ENCODE measurements at regions not wholly inside any gene's neighbourhood (a gene's known extent, or its start where the extent isn't known, plus 50 kb on each side); places are given as distances from the start of the nearest gene placed in this dataset.

DNA sequence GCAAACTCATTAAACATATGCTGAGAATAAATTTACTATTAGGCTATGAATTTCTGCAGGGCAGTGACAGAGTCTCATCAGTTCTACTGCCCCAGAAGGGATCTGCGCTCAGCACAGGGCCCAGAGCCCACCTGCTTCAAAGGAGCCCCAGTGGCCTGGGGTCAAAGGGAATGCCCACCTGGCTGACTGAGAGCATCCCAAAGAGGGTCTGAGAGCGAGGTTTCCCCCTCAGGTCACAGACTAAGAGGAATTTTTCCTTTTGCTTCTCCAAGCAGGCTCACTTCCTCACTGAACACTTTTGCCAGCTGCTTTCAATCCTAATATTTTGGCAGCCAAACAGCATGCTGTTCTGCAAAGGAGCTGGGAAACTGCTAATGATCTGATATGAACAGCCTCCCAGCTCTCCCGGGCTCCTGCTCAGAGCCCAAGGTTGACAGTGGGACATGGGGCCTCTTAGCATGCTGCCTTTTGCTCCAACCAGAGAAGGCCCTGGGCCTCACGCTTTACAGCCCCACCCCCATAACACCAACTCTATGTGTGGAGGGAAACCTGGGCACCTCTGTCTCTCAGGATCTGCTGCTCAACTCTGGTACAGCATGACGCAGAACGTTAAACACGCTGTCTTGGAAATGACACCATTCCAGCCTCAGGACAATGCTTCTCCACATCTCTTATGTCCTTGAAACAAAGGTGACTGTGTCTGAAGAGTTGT, 70.7 kb upstream of the SYT6 start:
- no peak for DNase-seq (ENCODE audit: low spot score)

DNA sequence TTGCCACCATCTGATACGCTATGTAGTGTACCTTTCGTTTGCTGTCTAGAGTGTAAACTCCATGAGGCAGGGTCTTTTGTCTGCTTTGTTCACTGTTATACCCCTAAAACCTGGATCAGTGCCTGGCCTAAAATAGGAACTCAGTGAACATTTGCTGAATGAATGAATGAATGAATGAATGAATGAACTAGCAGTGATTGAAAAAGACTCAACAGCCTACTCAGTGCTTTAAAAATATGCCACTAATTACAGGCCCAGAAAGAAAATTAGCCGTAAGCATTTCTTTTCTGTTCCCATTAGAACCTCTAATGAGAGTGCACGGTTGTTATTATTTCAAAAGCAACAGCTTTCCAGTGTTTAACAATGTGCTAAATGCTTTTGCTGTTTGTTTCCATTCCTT, 69.3 kb upstream of the SYT6 start:
- DNase-seq (ENCODE audit: low spot score) = no peak

DNA sequence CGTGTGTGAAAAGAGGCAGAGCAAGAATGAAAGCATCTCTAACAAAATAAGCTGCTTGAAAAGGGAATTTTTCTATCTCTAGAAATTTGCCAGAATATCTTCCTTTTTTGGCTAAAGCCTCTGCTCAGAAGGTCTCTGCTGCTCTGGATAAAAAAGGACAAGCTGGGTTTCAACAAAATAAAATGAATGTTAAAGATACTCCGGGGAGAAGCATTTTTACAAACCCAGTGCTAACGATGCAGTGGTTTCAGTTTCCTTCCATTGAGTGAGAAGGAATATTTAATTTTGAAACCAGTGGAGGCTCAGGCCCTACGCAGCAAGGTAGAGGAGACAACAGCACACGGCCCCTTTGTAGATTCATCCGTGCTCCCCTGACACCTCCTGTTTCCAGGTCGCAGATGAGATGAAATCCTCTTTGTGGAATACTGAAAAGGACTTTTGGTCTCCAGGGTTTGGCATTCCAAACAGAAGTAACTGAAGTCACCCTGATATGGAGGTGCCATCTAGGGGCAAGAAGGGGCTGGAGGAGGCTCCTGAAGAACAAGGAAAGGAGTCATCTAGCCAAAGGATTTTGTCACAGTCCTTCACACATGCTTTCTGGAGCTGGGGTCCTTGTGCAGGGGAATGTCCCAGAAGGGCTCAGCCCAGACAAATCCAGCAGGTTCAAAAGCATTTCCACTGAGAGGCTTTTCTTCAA, 65.7 kb upstream of the SYT6 start:
- DNase-seq (ENCODE audit: low spot score) = no peak

DNA sequence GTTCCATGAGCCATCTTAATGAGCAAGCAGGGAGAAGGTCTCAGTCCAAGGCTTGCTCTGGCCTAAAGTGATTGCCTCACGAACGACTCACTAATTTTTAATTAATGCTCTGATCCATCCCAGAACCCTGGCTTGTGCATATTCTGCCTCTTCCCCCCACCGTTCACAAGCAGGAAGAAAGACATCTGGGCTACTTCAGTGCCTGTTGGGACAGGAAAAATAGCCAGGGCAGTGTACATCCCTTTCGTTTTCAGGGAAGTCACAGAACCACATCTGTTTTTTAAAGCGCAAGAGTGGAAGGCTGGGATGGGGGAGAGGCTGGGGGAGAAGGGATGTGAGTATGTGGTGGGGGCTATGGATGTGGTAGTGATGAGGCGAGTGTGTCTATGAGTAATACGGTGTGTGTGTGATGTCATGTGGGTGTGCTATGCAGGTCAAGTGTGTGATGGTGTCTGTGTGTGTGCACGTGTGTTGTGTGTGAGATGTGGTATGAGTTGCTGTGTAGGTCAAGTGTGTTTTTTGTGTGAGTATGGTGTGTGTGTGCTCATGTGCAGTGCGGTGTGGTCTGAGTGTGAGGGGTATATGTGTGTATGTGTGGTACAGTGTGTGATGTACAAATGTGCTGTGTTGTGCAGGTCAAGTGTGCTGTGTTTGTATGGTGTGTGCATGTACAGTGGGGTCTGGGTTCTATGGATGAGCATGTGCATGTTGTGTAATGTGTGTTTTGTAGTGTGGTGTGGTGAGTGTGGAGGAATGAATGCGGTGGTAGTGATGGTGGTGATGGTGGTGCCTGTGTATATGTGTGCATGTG, 64.9 kb upstream of the SYT6 start:
- no peak for DNase-seq (ENCODE audit: low spot score)

DNA sequence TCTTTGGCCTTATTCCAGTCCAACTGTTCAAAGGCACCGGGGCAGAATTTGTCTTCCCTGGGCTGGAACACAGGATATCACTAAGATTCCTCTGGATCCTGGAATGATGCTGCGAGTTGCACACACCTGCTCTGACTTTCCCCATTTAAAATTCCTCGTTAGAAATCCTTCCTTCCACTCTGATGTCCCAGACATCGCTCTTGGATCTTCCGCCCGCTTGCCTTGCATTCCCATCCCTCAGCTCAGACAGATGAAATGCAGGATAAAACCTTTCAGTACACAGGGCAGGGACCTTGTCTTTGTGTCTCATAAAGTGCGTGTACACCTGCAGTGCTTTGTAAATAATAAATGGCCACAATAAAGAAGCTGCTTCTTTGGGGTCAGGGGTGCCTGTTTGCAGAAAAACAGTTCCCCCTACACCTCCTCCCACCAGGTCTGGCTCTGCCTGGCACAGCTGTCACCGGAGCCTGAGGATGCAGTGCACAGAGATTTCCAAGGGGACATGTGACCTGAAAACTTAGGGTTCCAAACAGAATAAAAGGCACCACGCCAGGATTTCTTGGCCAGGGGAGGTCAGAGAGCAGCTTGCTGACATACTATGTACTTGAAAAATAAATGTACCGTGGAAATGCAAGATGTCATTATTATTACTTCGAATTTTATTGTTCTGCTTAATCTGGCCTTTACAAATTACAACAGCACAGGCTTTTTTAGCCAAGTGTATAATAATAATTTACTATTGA, 62.9 kb upstream of the SYT6 start:
- no peak for DNase-seq (ENCODE audit: low spot score)

DNA sequence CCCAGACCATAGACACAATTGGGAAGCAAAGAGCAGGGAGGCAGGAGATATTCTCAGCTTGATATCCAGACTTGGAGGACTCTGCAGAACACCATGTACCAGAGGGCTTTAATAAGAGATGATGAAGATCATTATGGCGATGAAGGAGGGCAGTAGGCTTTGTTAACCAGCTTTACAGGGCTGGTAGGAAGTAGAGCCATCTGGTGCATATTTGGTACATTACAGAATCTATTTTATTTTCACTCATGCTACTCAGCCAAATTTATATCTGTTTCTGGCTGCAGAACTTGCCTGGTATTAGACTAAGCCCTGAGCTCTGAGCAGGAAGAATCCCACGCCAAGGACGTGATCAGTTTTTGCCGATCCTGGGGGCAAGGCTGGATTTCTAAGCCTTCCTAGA, 61.8 kb upstream of the SYT6 start:
- DNase-seq (ENCODE audit: low spot score) = no peak

DNA sequence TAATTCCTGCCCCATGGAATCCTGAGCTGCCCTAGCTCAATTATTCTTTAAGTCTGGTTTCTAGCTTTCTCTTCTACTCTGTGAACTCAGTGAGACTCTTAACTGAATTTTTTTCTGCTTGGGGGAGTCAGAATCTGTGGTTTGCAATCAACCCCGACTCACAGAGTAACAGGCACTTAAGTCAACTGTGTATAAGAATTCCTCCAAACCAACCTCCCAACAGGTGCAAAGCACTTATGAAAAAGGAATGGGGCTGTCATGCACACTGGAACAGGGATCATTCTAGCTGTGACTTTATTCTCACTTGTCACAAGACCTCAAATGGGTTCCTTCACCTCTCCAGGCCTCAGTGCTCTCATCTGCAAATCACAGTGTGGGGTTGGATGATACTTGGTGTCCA, 60.3 kb upstream of the SYT6 start:
- no peak for DNase-seq (ENCODE audit: low spot score)

DNA sequence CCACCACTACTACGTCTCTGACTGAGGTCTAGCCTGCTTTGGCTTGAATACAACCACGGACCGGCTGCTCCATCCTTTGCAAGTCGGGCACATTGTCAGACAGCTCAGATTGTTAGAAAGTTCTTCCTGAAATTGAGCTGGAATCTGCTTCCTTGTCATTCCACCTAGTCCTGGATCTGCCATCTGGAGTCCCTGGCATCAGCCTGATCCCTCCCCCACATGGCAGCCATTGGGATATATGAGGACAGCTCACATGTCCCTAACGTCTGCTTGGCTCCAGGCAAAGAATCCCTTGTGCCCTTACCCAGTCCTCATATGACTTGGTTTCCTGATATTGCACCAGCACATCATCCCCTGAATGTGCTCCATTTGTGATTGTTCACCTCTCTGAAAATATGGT, 56.3 kb upstream of the SYT6 start:
- DNase-seq (ENCODE audit: low spot score) = no peak

DNA sequence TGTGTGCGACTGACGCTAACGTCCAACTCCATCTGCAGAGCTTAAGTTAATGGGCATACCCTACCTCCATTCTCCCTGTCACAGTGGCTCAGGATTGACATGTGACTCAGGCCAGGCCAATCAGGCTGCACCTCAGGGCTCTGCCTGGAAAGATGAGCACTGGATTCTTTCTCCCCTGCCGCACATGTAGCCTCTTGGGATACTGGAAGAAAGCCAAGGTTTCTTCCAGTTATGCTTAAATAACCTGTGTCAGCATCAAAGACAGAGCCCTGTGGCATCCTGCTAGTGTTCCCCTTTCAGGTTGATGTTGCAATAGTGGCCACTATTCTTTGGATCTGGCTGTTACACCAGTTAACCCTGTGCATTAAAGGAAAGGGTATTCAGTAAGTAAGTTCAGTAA, 55.0 kb upstream of the SYT6 start:
- no peak for DNase-seq (ENCODE audit: low spot score)

DNA sequence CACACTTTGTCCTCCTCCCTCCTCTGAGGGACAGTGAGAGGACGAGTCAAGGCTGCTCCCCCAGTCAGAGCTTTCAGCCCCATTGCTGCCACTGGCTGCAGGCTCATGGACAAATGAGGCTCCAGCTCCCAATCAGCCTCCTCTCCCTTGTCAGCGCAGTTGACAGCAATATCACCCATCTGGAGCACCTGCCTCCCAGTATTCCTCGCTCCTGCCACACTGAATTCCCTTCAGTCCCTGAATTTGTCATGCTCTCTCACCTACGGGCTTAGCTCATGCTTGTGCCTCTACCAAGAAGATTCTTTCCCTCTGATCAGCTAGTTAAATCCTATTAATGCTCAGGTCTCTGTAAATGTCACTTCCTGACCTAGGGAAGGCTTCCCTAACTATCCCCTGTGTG, 54.4 kb upstream of the SYT6 start:
- DNase-seq (ENCODE audit: low spot score) = no peak

DNA sequence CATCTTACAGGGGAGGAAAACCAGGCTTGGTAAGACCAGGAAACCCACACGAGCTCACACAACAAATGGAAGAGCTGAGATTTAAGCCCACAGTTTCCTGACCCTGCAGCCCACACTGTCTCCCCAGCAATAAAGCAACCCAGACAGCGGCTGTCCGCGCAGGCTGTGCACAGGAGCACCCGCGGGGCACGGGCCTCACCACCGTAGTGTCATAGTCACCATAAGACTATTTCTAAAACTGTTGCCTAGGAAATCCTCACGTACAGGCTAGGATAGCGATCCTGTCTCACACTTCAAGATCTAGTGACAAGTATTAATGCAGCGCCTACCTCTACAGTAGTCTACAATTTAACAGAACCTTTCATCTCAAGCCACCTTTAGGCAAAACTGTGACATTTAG, 54.0 kb upstream of the SYT6 start:
- no peak for DNase-seq (ENCODE audit: low spot score)

DNA sequence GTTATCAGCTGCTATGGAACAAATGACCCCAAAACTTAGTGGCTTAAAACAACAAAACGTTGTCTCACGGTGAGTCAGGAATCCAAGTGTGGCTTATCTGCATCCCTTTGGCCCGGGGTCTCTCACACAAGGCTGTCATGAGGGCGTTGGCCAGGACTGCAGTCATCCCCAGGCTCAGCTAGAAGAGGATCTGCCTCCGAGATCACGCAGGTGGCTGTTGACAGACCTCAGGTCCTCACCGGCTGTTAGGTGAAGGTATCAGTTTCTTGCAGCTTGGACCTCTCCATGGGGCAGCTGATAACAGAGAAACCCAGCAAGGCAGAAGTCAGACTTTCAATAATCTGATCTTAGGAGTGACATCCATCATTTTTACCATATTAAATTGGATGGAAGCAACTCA, 52.7 kb upstream of the SYT6 start:
- DNase-seq (ENCODE audit: low spot score) = no peak

DNA sequence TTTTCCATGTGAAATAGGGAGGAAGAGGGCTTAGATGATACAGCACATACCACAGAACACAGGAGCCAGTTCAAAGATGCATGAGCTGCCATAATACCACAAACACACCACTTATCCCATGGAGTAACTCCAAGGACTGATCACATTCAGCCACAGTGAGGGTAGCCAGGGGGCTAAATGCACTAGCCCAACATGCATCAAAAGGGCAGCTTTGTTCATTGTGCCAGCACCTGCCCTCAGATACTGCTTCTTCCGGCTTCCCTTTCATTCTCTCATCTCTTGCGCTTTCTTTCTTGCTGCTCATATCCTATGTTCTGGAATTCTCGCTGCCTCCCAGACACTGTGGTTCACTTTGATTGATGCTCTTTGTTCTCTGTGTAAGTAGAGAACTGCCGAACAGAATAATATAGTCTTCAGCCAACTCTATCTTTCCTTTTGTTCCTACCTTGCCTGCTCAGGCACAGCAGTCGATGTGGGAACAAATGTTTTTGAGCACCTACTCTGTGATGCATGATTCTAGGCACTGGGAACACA, 50.0 kb upstream of the SYT6 start:
- DNase-seq (ENCODE audit: low spot score) = no peak

Data from putamen (tissue), 1 donor.